Right renal pelvis (tissue), 4 donors: ENCODE measurements at regions not wholly inside any gene's neighbourhood (a gene's known extent, or its start where the extent isn't known, plus 50 kb on each side); places are given as distances from the start of the nearest gene placed in this dataset.
"Not testable (repeated sequence)": the region's sequence is repeated elsewhere in the genome, so short reads cannot be mapped to it uniquely, and the experiment has no call there.

Experiments
- DNase-seq, 4 donors: peaks; one replicate each; pipeline ENCODE4 v3.0.0-alpha.2; 2013; ENCODE audit warnings: low read depth in 4 of 4, low spot score in 3 of 4, missing footprints in 1 of 4

DNA sequence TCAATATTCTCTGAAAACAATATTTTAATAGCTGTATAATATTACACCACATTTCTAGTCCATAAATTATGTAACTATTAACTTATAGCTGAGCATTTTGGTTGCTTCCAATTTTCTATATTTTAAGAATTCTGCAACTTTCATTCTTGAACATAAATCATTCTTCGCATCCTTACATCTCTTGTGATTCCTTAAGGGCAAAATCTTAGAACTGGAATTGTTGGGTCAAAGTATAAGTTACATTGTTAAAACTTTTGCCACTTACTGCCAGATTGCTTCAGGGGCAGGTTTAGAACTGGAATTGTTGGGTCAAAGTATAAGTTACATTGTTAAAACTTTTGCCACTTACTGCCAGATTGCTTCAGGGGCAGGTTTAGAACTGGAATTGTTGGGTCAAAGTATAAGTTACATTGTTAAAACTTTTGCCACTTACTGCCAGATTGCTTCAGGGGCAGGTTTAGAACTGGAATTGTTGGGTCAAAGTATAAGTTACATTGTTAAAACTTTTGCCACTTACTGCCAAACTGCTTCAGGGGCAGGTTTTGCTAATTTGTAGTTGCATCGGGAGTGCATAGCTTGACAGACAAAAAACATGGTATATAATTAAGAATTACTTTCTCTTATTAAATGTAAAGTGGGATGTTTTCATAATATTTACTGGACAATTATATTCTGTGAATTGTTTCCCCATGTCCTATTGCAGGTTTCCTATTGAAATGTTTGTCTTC is 179.9 kb upstream of the OR13F1 start:
- not testable (repeated sequence) for DNase-seq

GRCh38 chr9:104326912-104327311 is 177.2 kb upstream of the OR13F1 start:
- DNase-seq, result no peak

- DNase-seq, result no peak
Measured at GRCh38 chr9:104329245-104329644, 174.8 kb upstream of the OR13F1 start.

GRCh38 chr9:104330841-104331240 is 173.2 kb upstream of the OR13F1 start:
- DNase-seq, result no peak

DNA sequence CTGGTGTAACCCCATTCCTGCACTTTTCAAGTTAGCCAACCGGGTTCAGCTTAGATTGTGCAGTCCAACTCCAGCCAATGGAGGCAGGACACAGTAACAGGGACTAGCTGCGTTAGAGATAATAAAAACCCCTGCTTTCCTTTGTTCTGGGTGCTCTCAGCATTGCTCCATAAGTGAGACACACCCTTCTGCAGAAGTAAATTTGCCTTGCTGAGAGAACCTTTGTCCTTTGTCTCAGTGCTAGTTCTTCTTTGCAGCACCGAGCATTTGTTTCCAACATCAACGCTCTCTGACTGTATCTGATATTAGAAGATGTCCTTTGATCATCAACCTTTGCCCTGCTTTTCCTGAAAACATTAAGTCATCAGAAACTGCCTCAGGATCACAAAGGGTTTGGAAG is 169.5 kb upstream of the OR13F1 start:
- no peak for DNase-seq

GRCh38 chr9:104339692-104340091 is 164.4 kb upstream of the OR13F1 start:
- no peak for DNase-seq

- DNase-seq, result no peak
Measured at GRCh38 chr9:104342552-104342951, 161.5 kb upstream of the OR13F1 start.

DNA sequence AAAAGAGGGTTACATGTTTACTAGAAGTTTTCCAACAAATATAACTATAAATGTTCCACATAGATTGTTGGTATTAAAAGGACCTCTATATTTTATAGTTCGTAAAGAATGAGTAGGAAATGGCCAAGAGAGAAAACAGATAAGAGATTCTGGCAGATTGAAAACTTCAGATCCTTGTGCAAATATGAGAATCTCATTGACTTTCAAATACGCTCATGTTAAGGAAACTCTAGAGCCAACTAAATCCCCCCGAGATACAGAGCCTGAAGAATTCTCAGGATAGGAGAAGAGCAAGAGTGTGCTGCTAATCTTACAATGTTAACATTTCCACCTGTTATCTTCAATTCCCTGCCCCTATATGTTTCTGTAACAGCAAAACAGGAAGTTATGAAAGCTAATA is 159.0 kb upstream of the OR13F1 start:
- no peak for DNase-seq

DNA sequence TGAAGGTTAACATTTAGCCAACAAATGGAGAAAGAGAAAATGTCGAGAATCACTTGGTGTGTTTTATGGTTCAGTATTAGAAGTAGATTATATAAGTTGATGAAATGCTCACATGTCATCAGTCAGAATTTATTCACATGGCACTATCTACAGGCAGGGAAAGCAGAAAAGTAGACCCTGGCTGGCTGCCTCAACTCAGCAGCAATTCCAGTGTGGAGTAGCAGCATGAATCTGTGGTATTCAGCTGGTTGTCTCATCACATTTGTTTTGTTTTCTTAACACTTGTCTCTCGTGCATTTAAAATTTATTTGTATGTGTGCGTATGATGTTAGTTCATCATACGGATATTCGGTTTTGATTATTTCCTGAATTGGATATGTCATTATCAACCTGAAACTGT is 153.5 kb upstream of the OR13F1 start:
- no peak for DNase-seq

DNA sequence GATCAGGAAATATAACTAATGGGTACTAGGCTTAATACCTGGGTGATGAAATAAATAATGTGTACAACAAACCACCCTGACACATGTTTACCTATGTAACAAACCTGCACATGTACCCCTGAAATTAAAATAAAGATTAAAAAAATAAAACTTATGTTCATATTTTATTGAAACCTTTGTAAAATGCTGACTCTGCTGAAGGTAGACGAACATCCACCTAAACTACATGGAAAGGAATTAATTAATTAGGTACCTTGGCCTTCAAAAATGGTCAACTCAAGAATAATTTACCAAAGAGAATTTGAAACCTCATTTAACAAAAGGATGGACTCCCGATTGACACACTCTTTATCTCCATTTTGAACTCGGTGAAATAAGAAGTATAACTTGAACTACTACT is 152.3 kb upstream of the OR13F1 start:
- no peak for DNase-seq

GRCh38 chr9:104361207-104361606 is 142.9 kb upstream of the OR13F1 start:
- no peak for DNase-seq

DNA sequence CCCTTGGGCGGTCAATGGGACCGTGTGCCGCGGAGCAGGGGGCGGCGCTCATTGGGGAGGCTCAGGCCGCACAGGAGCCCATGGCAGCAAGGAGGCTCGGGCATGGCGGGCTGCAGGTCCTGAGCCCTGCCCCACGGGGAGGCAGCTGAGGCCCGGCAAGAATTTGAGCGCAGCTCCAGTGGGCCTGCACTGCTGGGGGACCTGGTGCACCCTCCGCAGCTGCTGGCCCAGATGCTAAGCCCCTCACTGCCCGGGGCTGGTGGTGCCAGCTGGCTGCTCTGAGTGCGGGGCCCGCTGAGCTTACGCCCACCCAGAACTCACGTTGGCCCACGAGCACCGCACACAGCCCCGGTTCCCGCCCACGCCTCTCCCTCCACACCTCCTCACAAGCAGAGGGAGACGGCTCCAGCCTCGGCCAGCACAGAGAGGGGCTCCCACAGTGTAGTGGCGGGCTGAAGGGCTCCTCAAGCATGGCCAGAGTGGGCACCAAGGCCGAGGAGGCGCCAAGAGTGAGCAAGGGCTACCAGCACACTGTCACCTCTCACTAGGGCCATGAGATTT is 141.1 kb upstream of the OR13F1 start:
- no peak for DNase-seq

- no peak for DNase-seq
Measured at GRCh38 chr9:104367507-104367906, 136.6 kb upstream of the OR13F1 start.

GRCh38 chr9:104368318-104368717 is 135.7 kb upstream of the OR13F1 start:
- not testable (repeated sequence) for DNase-seq

- no peak for DNase-seq
Measured at GRCh38 chr9:104374711-104375110, 129.4 kb upstream of the OR13F1 start.

DNA sequence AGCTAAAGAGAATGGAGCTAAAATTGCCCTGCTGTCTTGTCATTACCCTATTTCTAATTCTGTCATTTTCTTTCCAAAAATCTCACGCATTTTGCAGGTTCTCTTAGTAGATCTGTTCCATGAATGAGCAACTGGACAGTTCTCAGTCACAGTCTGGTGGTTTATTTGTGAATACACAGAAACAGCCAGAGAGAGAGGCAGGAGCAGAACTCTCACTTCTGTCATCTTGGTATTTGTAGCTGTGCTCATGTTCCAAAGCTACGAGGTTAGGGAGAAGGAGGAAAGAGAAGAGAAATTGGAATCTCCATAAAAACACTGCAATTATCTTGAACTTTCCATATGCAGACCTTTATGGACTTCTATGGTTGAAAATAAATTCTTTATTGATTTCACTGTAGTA is 118.0 kb upstream of the OR13F1 start:
- peak in 1 of 4 donors; percentile 0 for DNase-seq

DNA sequence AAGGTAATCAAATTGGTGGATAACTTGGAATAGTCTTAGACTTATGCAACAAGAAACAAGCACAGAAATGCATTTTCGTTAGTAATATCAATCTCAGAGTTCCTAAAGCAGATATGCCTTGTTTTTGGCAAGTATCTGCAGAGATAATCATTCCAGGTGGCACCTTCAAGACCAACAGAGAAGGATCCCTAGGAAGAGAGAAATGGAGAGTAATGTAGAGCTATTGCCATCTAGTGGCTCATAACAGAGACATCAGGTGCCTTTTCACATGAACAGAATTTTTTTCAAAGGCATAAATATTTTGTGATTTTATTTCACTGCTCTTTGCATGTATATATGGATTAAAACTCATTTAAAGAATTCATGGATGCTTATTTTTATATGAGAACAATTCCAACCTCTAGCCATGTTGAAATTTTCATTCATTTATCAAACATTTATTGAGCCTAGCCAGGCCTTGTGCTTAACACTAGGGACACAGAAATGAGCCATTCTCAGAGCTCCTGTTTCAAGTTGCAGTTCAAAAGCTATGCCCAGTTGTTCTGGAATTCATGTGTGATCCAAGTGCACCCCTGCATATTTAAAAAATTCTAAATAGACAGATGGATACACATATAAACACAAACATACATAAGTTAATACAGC is 117.5 kb upstream of the OR13F1 start:
- peak in 3 of 4 donors; percentile 12 to 25 (median 16) for DNase-seq

DNA sequence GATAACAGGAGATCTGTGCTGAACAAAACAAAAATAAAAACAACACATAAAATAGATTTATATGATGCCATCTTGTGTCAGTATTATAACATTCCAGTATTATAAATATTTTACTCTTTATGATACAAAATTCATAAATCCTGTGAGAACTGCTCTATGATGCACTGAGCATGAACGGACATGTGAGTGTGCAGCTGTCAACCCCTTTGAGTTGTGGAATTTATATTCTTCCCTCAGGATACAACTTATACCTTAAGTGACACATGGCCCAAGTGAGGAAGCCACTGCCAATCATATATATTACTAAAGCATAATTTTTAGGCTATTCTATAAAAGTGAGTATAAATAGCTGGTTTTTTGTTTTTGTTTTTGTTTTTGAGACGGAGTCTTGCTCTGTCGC is 116.0 kb upstream of the OR13F1 start:
- DNase-seq, result no peak

DNA sequence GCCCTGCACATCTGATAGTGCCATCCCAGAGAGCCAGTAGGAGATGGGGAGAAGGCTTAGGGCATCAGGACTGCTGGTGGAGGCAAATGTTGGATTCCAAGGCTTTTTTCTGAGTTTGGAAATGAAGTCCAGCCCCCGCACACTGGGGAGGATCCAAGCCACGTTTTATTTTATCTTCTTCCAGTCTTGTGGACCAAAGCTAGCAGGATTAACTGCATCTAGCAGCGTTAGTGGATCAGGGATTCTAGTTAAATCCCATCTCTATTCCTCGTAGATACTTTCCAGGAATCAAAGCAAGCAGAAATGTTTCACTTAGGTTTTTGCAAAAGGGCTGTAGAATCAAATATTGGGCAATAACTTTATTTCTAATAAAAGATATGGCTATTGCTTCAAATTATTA is 114.7 kb upstream of the OR13F1 start:
- DNase-seq, result no peak

- not testable (repeated sequence) for DNase-seq
Measured at GRCh38 chr9:104394901-104395300, 109.2 kb upstream of the OR13F1 start.

- no peak for DNase-seq
Measured at GRCh38 chr9:104412238-104412637, 91.8 kb upstream of the OR13F1 start.

DNA sequence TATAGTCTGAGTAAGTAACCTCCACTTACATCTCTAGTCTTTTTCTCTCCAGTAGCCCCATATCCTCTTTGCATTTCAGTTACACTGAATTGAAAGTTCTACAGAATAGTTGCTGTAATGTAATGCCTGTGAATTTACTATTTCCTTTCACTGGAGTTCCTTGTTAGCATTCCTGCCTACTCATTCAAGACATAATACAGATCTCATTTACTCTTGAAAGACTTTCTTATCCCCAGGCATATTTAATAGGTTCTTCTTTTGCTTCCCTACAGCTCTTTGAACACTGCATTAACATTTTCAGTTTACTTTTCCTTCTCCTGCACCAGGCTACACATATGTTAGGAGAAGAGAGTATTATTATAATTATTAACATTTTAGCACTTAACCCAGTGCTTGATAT is 87.6 kb upstream of the OR13F1 start:
- no peak for DNase-seq
